ENCODE measurements at regions not wholly inside any gene's neighbourhood (a gene's known extent, or its start where the extent isn't known, plus 50 kb on each side); places are given as distances from the start of the nearest gene placed in this dataset.

GRCh38 chr17:13263746-13264145, 245.9 kb upstream of the ELAC2 start:
- Histone ChIP-seq H3K4me1 (no peaks in the 10 kb centered on the region), H3K36me3 (no peaks in the 10 kb centered on the region), H3K9me3 (no peaks in the 10 kb centered on the region), H3K27ac (no peak overlapping the region), H3K4me3 (no peak overlapping the region), H3K27me3 (replicated peaks in 1 of 7) (no peaks in the 10 kb centered on the region)
- WGBS, 5 donors: 63 to 82% (median 74%) methylated on average over 4 of the region's 4 CpGs
- DNase-seq: no peak
- TF ChIP-seq POLR2A (IDR thresholded peaks at IDR 0.05): no peak
- intact Hi-C loops (cut with DNase I; ENCODE audit: low total_unique reads): no loop called here

GRCh38 chr17:13256545-13256944, 238.7 kb upstream of the ELAC2 start:
- H3K36me3 ChIP-seq: no peaks in the 10 kb centered on the region
- TF ChIP-seq CTCF (IDR thresholded peaks at IDR 0.05 in 8 of 11, conservative IDR thresholded peaks at IDR 0.05 in 3 of 11): no peak
- TF ChIP-seq POLR2AphosphoS5 (IDR thresholded peaks at IDR 0.05): no peak
- TF ChIP-seq POLR2A (IDR thresholded peaks at IDR 0.05): no peak
- H3K27ac ChIP-seq: no peak overlapping the region
- H3K4me3 ChIP-seq: no peak overlapping the region
- intact Hi-C loops (cut with DNase I; ENCODE audit: low total_unique reads): no loop called here
- H3K4me1 ChIP-seq: no peaks in the 10 kb centered on the region
- H3K27me3 ChIP-seq (replicated peaks in 1 of 7): no peaks in the 10 kb centered on the region
- WGBS, 5 donors: 85 to 93% (median 89%) methylated on average over 3 of the region's 3 CpGs
- no peak for DNase-seq
- H3K9me3 ChIP-seq: peaks cover 0 to 2% (median 0%) of the 10 kb centered on the region in 8 donors

- intact Hi-C loops (cut with DNase I; ENCODE audit: low total_unique reads): no loop called here
- Histone ChIP-seq H3K9me3 (peaks cover 0 to 29% (median 24%) of the 10 kb centered on the region in 8 donors), H3K27ac (no peak overlapping the region), H3K4me1 (no peaks in the 10 kb centered on the region), H3K4me3 (no peak overlapping the region), H3K36me3 (no peaks in the 10 kb centered on the region), H3K27me3 (replicated peaks in 1 of 7) (no peaks in the 10 kb centered on the region)
- no peak for TF ChIP-seq CTCF (IDR thresholded peaks at IDR 0.05 in 8 of 11, conservative IDR thresholded peaks at IDR 0.05 in 3 of 11)
- TF ChIP-seq POLR2AphosphoS5 (IDR thresholded peaks at IDR 0.05): no peak
- no peak for TF ChIP-seq POLR2A (IDR thresholded peaks at IDR 0.05)
- 63 to 85% (median 74%) methylated on average over 3 of the region's 3 CpGs for WGBS, 5 donors
- DNase-seq: no peak
These were observed 236.0 kb upstream of the ELAC2 start for GRCh38 chr17:13253733-13254410.

- Histone ChIP-seq H3K4me1 (no peaks in the 10 kb centered on the region), H3K27ac (no peak overlapping the region), H3K27me3 (replicated peaks in 1 of 7) (no peaks in the 10 kb centered on the region), H3K36me3 (no peaks in the 10 kb centered on the region), H3K4me3 (no peak overlapping the region), H3K9me3 (peaks cover 0 to 18% (median 13%) of the 10 kb centered on the region in 8 donors)
- WGBS, 5 donors: 87 to 96% (median 92%) methylated on average over 5 of the region's 5 CpGs
- no peak for DNase-seq
- TF ChIP-seq CTCF (IDR thresholded peaks at IDR 0.05 in 8 of 11, conservative IDR thresholded peaks at IDR 0.05 in 3 of 11) (no peak), POLR2AphosphoS5 (IDR thresholded peaks at IDR 0.05) (no peak), POLR2A (IDR thresholded peaks at IDR 0.05) (no peak)
- intact Hi-C loops (cut with DNase I; ENCODE audit: low total_unique reads): no loop called here
These were observed 226.7 kb upstream of the ELAC2 start for GRCh38 chr17:13244513-13244912.

All from spleen (tissue), 11 donors.